HFF-Myc (cell line): ENCODE measurements at regions not wholly inside any gene's neighbourhood (a gene's known extent, or its start where the extent isn't known, plus 50 kb on each side); places are given as distances from the start of the nearest gene placed in this dataset.

ENCODE experiments used
- DNase-seq: peaks from one replicate; pipeline ENCODE4 v3.0.0-alpha.2; 2011; ENCODE audit warnings: low read depth; ENCODE audit errors: extremely low read depth
- H3K4me3 ChIP-seq: replicated peaks from 2 replicates; pipeline ENCODE4 v1.5.1; 2011; ENCODE audit warnings: low read depth, mild to moderate bottlenecking, control low read depth, low read length
- CTCF ChIP-seq: IDR thresholded peaks from 2 replicates; pipeline ENCODE4 v1.5.1; 2012; ENCODE audit warnings: mild to moderate bottlenecking, low read depth, low read length, control low read depth; ENCODE audit errors: missing control alignments

- H3K4me3 ChIP-seq: no peak overlapping the region
These were observed 196.9 kb upstream of the RREB1 start for GRCh38 chr6:6910734-6911295.

GRCh38 chr6:6911391-6911790, 196.4 kb upstream of the RREB1 start:
- H3K4me3 ChIP-seq: no peak overlapping the region
- DNase-seq: no peak
- no peak for TF ChIP-seq CTCF

More at GRCh38 chr6:6910734-6911295, 196.9 kb upstream of the RREB1 start:
- DNase-seq: no peak
- TF ChIP-seq CTCF: no peak

GRCh38 chr6:6912817-6913744, 194.7 kb upstream of the RREB1 start:
- no peak overlapping the region for H3K4me3 ChIP-seq
- no peak for DNase-seq
- no peak for TF ChIP-seq CTCF

- TF ChIP-seq CTCF: no peak
- DNase-seq: no peak
- no peak overlapping the region for H3K4me3 ChIP-seq
These were observed 192.5 kb upstream of the RREB1 start for GRCh38 chr6:6915219-6915618.

- DNase-seq: no peak
- no peak overlapping the region for H3K4me3 ChIP-seq
- TF ChIP-seq CTCF: no peak
These were observed 191.8 kb upstream of the RREB1 start for GRCh38 chr6:6915813-6916547.

- no peak for TF ChIP-seq CTCF
- no peak for DNase-seq
- H3K4me3 ChIP-seq: no peak overlapping the region
These were observed 191.2 kb upstream of the RREB1 start for GRCh38 chr6:6916598-6916997.
